ENCODE measurements at regions not wholly inside any gene's neighbourhood (a gene's known extent, or its start where the extent isn't known, plus 50 kb on each side); places are given as distances from the start of the nearest gene placed in this dataset.

- H3K4me3 Mint-ChIP-seq = no peak overlapping the region
- intact Hi-C loops (cut with micrococcal nuclease) = no loop called here
- H3K27me3 Mint-ChIP-seq = peaks cover 1% of the 10 kb centered on the region
- peaks cover 8% of the 10 kb centered on the region for H3K4me1 Mint-ChIP-seq (ENCODE audit: low read depth)
- no peaks in the 10 kb centered on the region for H3K9me3 Mint-ChIP-seq
- H3K36me3 Mint-ChIP-seq (ENCODE audit: low read depth) = no peaks in the 10 kb centered on the region
- no peak overlapping the region for H3K27ac Mint-ChIP-seq
These were observed 303.3 kb upstream of the DUSP10 start for GRCh38 chr1:222045236-222045635.

GRCh38 chr1:222043444-222044292 lies 301.8 kb upstream of the DUSP10 start:
- no peaks in the 10 kb centered on the region for H3K27me3 Mint-ChIP-seq
- H3K36me3 Mint-ChIP-seq (ENCODE audit: low read depth) = no peaks in the 10 kb centered on the region
- H3K27ac Mint-ChIP-seq = no peak overlapping the region
- H3K4me1 Mint-ChIP-seq (ENCODE audit: low read depth) = peaks cover 8% of the 10 kb centered on the region
- intact Hi-C loops (cut with micrococcal nuclease) = no loop called here
- no peak overlapping the region for H3K4me3 Mint-ChIP-seq
- H3K9me3 Mint-ChIP-seq = no peaks in the 10 kb centered on the region

- H3K4me3 Mint-ChIP-seq = no peak overlapping the region
- H3K9me3 Mint-ChIP-seq = no peaks in the 10 kb centered on the region
- H3K4me1 Mint-ChIP-seq (ENCODE audit: low read depth) = no peaks in the 10 kb centered on the region
- no peaks in the 10 kb centered on the region for H3K27me3 Mint-ChIP-seq
- H3K36me3 Mint-ChIP-seq (ENCODE audit: low read depth) = no peaks in the 10 kb centered on the region
- intact Hi-C loops (cut with micrococcal nuclease) = no loop called here
- H3K27ac Mint-ChIP-seq = no peak overlapping the region
These were observed 300.2 kb upstream of the DUSP10 start for GRCh38 chr1:222042120-222042519.

- intact Hi-C loops (cut with micrococcal nuclease) = no loop called here
- Mint-ChIP-seq H3K36me3 (ENCODE audit: low read depth) (no peaks in the 10 kb centered on the region), H3K4me3 (no peak overlapping the region), H3K27ac (no peak overlapping the region), H3K4me1 (ENCODE audit: low read depth) (no peaks in the 10 kb centered on the region), H3K27me3 (no peaks in the 10 kb centered on the region), H3K9me3 (no peaks in the 10 kb centered on the region)
These were observed 299.1 kb upstream of the DUSP10 start for GRCh38 chr1:222040955-222041354.

- intact Hi-C loops (cut with micrococcal nuclease) = no loop called here
- no peaks in the 10 kb centered on the region for H3K27me3 Mint-ChIP-seq
- no peaks in the 10 kb centered on the region for H3K9me3 Mint-ChIP-seq
- no peaks in the 10 kb centered on the region for H3K4me1 Mint-ChIP-seq (ENCODE audit: low read depth)
- H3K4me3 Mint-ChIP-seq = no peak overlapping the region
- H3K36me3 Mint-ChIP-seq (ENCODE audit: low read depth) = no peaks in the 10 kb centered on the region
- H3K27ac Mint-ChIP-seq = no peak overlapping the region
These were observed 298.4 kb upstream of the DUSP10 start for GRCh38 chr1:222040121-222040805.

GRCh38 chr1:222038971-222039370 lies 297.1 kb upstream of the DUSP10 start:
- Mint-ChIP-seq H3K27me3 (no peaks in the 10 kb centered on the region), H3K36me3 (ENCODE audit: low read depth) (no peaks in the 10 kb centered on the region), H3K27ac (no peak overlapping the region), H3K4me3 (no peak overlapping the region), H3K9me3 (no peaks in the 10 kb centered on the region), H3K4me1 (ENCODE audit: low read depth) (no peaks in the 10 kb centered on the region)
- intact Hi-C loops (cut with micrococcal nuclease) = no loop called here

- H3K36me3 Mint-ChIP-seq (ENCODE audit: low read depth) = no peaks in the 10 kb centered on the region
- H3K9me3 Mint-ChIP-seq = no peaks in the 10 kb centered on the region
- H3K27ac Mint-ChIP-seq = no peak overlapping the region
- intact Hi-C loops (cut with micrococcal nuclease) = no loop called here
- H3K27me3 Mint-ChIP-seq = no peaks in the 10 kb centered on the region
- no peaks in the 10 kb centered on the region for H3K4me1 Mint-ChIP-seq (ENCODE audit: low read depth)
- no peak overlapping the region for H3K4me3 Mint-ChIP-seq
These were observed 295.8 kb upstream of the DUSP10 start for GRCh38 chr1:222037720-222038119.

- H3K36me3 Mint-ChIP-seq (ENCODE audit: low read depth) = no peaks in the 10 kb centered on the region
- no peaks in the 10 kb centered on the region for H3K9me3 Mint-ChIP-seq
- no peaks in the 10 kb centered on the region for H3K27me3 Mint-ChIP-seq
- H3K4me1 Mint-ChIP-seq (ENCODE audit: low read depth) = no peaks in the 10 kb centered on the region
- H3K27ac Mint-ChIP-seq = no peak overlapping the region
- intact Hi-C loops (cut with micrococcal nuclease) = no loop called here
- no peak overlapping the region for H3K4me3 Mint-ChIP-seq
These were observed 292.9 kb upstream of the DUSP10 start for GRCh38 chr1:222034790-222035189.

- intact Hi-C loops (cut with micrococcal nuclease) = no loop called here
- Mint-ChIP-seq H3K27ac (no peak overlapping the region), H3K36me3 (ENCODE audit: low read depth) (no peaks in the 10 kb centered on the region), H3K4me3 (no peak overlapping the region), H3K9me3 (no peaks in the 10 kb centered on the region), H3K4me1 (ENCODE audit: low read depth) (no peaks in the 10 kb centered on the region), H3K27me3 (no peaks in the 10 kb centered on the region)
These were observed 291.6 kb upstream of the DUSP10 start for GRCh38 chr1:222033450-222033849.

GRCh38 chr1:222031318-222031717 lies 289.4 kb upstream of the DUSP10 start:
- no peaks in the 10 kb centered on the region for H3K27me3 Mint-ChIP-seq
- H3K4me3 Mint-ChIP-seq = no peak overlapping the region
- no peak overlapping the region for H3K27ac Mint-ChIP-seq
- no peaks in the 10 kb centered on the region for H3K36me3 Mint-ChIP-seq (ENCODE audit: low read depth)
- intact Hi-C loops (cut with micrococcal nuclease) = no loop called here
- no peaks in the 10 kb centered on the region for H3K4me1 Mint-ChIP-seq (ENCODE audit: low read depth)
- H3K9me3 Mint-ChIP-seq = no peaks in the 10 kb centered on the region

GRCh38 chr1:222028676-222029075 lies 286.8 kb upstream of the DUSP10 start:
- H3K36me3 Mint-ChIP-seq (ENCODE audit: low read depth) = no peaks in the 10 kb centered on the region
- intact Hi-C loops (cut with micrococcal nuclease) = no loop called here
- no peak overlapping the region for H3K4me3 Mint-ChIP-seq
- H3K4me1 Mint-ChIP-seq (ENCODE audit: low read depth) = no peaks in the 10 kb centered on the region
- H3K27me3 Mint-ChIP-seq = no peaks in the 10 kb centered on the region
- no peak overlapping the region for H3K27ac Mint-ChIP-seq
- no peaks in the 10 kb centered on the region for H3K9me3 Mint-ChIP-seq

- Mint-ChIP-seq H3K4me1 (ENCODE audit: low read depth) (no peaks in the 10 kb centered on the region), H3K4me3 (no peak overlapping the region)
These were observed 286.2 kb upstream of the DUSP10 start for GRCh38 chr1:222028116-222028515.

GRCh38 chr1:222026280-222026679 lies 284.4 kb upstream of the DUSP10 start:
- Mint-ChIP-seq H3K4me3 (no peak overlapping the region), H3K27me3 (no peaks in the 10 kb centered on the region), H3K9me3 (no peaks in the 10 kb centered on the region), H3K36me3 (ENCODE audit: low read depth) (no peaks in the 10 kb centered on the region), H3K27ac (no peak overlapping the region), H3K4me1 (ENCODE audit: low read depth) (no peaks in the 10 kb centered on the region)
- intact Hi-C loops (cut with micrococcal nuclease) = no loop called here

More at GRCh38 chr1:222028116-222028515, 286.2 kb upstream of the DUSP10 start:
- no peaks in the 10 kb centered on the region for H3K9me3 Mint-ChIP-seq
- no peaks in the 10 kb centered on the region for H3K36me3 Mint-ChIP-seq (ENCODE audit: low read depth)
- no peaks in the 10 kb centered on the region for H3K27me3 Mint-ChIP-seq
- H3K27ac Mint-ChIP-seq = no peak overlapping the region
- intact Hi-C loops (cut with micrococcal nuclease) = no loop called here

- intact Hi-C loops (cut with micrococcal nuclease) = no loop called here
- no peak overlapping the region for H3K27ac Mint-ChIP-seq
- no peaks in the 10 kb centered on the region for H3K9me3 Mint-ChIP-seq
- H3K27me3 Mint-ChIP-seq = no peaks in the 10 kb centered on the region
- no peaks in the 10 kb centered on the region for H3K4me1 Mint-ChIP-seq (ENCODE audit: low read depth)
- no peaks in the 10 kb centered on the region for H3K36me3 Mint-ChIP-seq (ENCODE audit: low read depth)
- no peak overlapping the region for H3K4me3 Mint-ChIP-seq
These were observed 281.1 kb upstream of the DUSP10 start for GRCh38 chr1:222023025-222023424.

Measured in dendritic cell treated with granulocyte-macrophage colony-stimulating factor and Interleukin-4, amounts not matched to agents 40 ng/mL and 50 ng/mL, for 4 days (primary cell).